ENCODE measurements at regions not wholly inside any gene's neighbourhood (a gene's known extent, or its start where the extent isn't known, plus 50 kb on each side); places are given as distances from the start of the nearest gene placed in this dataset.

GRCh38 chr12:69019082-69019481, 86.1 kb upstream of the CPM start:
- H3K4me3 ChIP-seq = no peak overlapping the region
- no peaks in the 10 kb centered on the region for H3K27me3 ChIP-seq (replicated peaks)
- H3K4me1 ChIP-seq (replicated peaks) = peaks cover 6% of the 10 kb centered on the region
- DNase-seq (ENCODE audit: low read depth in 1 of 2, low spot score in 2 of 2) = no peak
- H3K27ac ChIP-seq = no peak overlapping the region
- no peaks in the 10 kb centered on the region for H3K36me3 ChIP-seq
- no peaks in the 10 kb centered on the region for H3K9me3 ChIP-seq (replicated peaks)

GRCh38 chr12:69019910-69020309, 86.9 kb upstream of the CPM start:
- H3K36me3 ChIP-seq = no peaks in the 10 kb centered on the region
- no peaks in the 10 kb centered on the region for H3K27me3 ChIP-seq (replicated peaks)
- no peak overlapping the region for H3K27ac ChIP-seq
- H3K9me3 ChIP-seq (replicated peaks) = no peaks in the 10 kb centered on the region
- H3K4me3 ChIP-seq = no peak overlapping the region
- DNase-seq (ENCODE audit: low read depth in 1 of 2, low spot score in 2 of 2) = no peak
- peaks cover 15% of the 10 kb centered on the region for H3K4me1 ChIP-seq (replicated peaks)

- H3K4me3 ChIP-seq = no peak overlapping the region
- no peak overlapping the region for H3K27ac ChIP-seq
- no peak for DNase-seq (ENCODE audit: low read depth in 1 of 2, low spot score in 2 of 2)
These were observed 89.7 kb upstream of the CPM start for GRCh38 chr12:69022674-69023073.

GRCh38 chr12:69023840-69024239, 90.9 kb upstream of the CPM start:
- H3K27ac ChIP-seq = no peak overlapping the region
- H3K36me3 ChIP-seq = no peaks in the 10 kb centered on the region
- no peaks in the 10 kb centered on the region for H3K9me3 ChIP-seq (replicated peaks)
- no peaks in the 10 kb centered on the region for H3K27me3 ChIP-seq (replicated peaks)
- H3K4me3 ChIP-seq = no peak overlapping the region
- H3K4me1 ChIP-seq (replicated peaks) = peaks cover 40% of the 10 kb centered on the region
- DNase-seq (ENCODE audit: low read depth in 1 of 2, low spot score in 2 of 2) = no peak

More at GRCh38 chr12:69022674-69023073, 89.7 kb upstream of the CPM start:
- H3K9me3 ChIP-seq (replicated peaks) = no peaks in the 10 kb centered on the region
- H3K36me3 ChIP-seq = no peaks in the 10 kb centered on the region
- H3K4me1 ChIP-seq (replicated peaks) = peaks cover 28% of the 10 kb centered on the region
- H3K27me3 ChIP-seq (replicated peaks) = no peaks in the 10 kb centered on the region

- Histone ChIP-seq H3K9me3 (replicated peaks) (no peaks in the 10 kb centered on the region), H3K36me3 (no peaks in the 10 kb centered on the region), H3K27me3 (replicated peaks) (no peaks in the 10 kb centered on the region), H3K4me3 (no peak overlapping the region), H3K27ac (no peak overlapping the region), H3K4me1 (replicated peaks) (peaks cover 46% of the 10 kb centered on the region)
- DNase-seq (ENCODE audit: low read depth in 1 of 2, low spot score in 2 of 2) = no peak
These were observed 91.4 kb upstream of the CPM start for GRCh38 chr12:69024413-69024812.

- no peak overlapping the region for H3K4me3 ChIP-seq
- peak in 1 of 2 experiments; percentile 46 for DNase-seq (ENCODE audit: low read depth in 1 of 2, low spot score in 2 of 2)
- no peak overlapping the region for H3K27ac ChIP-seq
- H3K9me3 ChIP-seq (replicated peaks) = no peaks in the 10 kb centered on the region
- H3K4me1 ChIP-seq (replicated peaks) = peaks cover 48% of the 10 kb centered on the region
- no peaks in the 10 kb centered on the region for H3K36me3 ChIP-seq
- H3K27me3 ChIP-seq (replicated peaks) = no peaks in the 10 kb centered on the region
These were observed 91.9 kb upstream of the CPM start for GRCh38 chr12:69024907-69025306.

GRCh38 chr12:69026336-69026735, 93.4 kb upstream of the CPM start:
- Histone ChIP-seq H3K36me3 (no peaks in the 10 kb centered on the region), H3K9me3 (replicated peaks) (no peaks in the 10 kb centered on the region), H3K4me3 (no peak overlapping the region), H3K27ac (no peak overlapping the region), H3K4me1 (replicated peaks) (peaks cover 48% of the 10 kb centered on the region), H3K27me3 (replicated peaks) (no peaks in the 10 kb centered on the region)
- no peak for DNase-seq (ENCODE audit: low read depth in 1 of 2, low spot score in 2 of 2)

GRCh38 chr12:69027411-69027881, 94.5 kb upstream of the CPM start:
- Histone ChIP-seq H3K9me3 (replicated peaks) (no peaks in the 10 kb centered on the region), H3K4me1 (replicated peaks) (peaks cover 48% of the 10 kb centered on the region), H3K36me3 (no peaks in the 10 kb centered on the region), H3K4me3 (no peak overlapping the region), H3K27ac (peak overlapping the region; percentile 21), H3K27me3 (replicated peaks) (no peaks in the 10 kb centered on the region)
- peak in 1 of 2 experiments; percentile 46 for DNase-seq (ENCODE audit: low read depth in 1 of 2, low spot score in 2 of 2)

GRCh38 chr12:69028941-69029729, 96.2 kb upstream of the CPM start:
- Histone ChIP-seq H3K4me1 (replicated peaks) (peaks cover 41% of the 10 kb centered on the region), H3K27ac (no peak overlapping the region; the same call in 1 of the 2 replicates), H3K4me3 (no peak overlapping the region), H3K9me3 (replicated peaks) (no peaks in the 10 kb centered on the region), H3K36me3 (no peaks in the 10 kb centered on the region), H3K27me3 (replicated peaks) (no peaks in the 10 kb centered on the region)
- peak in 1 of 2 experiments; percentile 31 for DNase-seq (ENCODE audit: low read depth in 1 of 2, low spot score in 2 of 2)

GRCh38 chr12:69030321-69030720, 97.3 kb upstream of the CPM start:
- H3K4me3 ChIP-seq = no peak overlapping the region
- H3K27me3 ChIP-seq (replicated peaks) = no peaks in the 10 kb centered on the region
- no peak overlapping the region for H3K27ac ChIP-seq
- DNase-seq (ENCODE audit: low read depth in 1 of 2, low spot score in 2 of 2) = no peak
- no peaks in the 10 kb centered on the region for H3K9me3 ChIP-seq (replicated peaks)
- H3K36me3 ChIP-seq = no peaks in the 10 kb centered on the region
- H3K4me1 ChIP-seq (replicated peaks) = peaks cover 29% of the 10 kb centered on the region

GRCh38 chr12:69036533-69036932, 103.6 kb upstream of the CPM start:
- DNase-seq (ENCODE audit: low read depth in 1 of 2, low spot score in 2 of 2) = no peak
- H3K4me3 ChIP-seq = no peak overlapping the region
- H3K9me3 ChIP-seq (replicated peaks) = no peaks in the 10 kb centered on the region
- H3K27ac ChIP-seq = no peak overlapping the region
- H3K4me1 ChIP-seq (replicated peaks) = no peaks in the 10 kb centered on the region
- H3K27me3 ChIP-seq (replicated peaks) = no peaks in the 10 kb centered on the region
- H3K36me3 ChIP-seq = no peaks in the 10 kb centered on the region

GRCh38 chr12:69036999-69037398, 104.0 kb upstream of the CPM start:
- Histone ChIP-seq H3K4me3 (no peak overlapping the region), H3K27me3 (replicated peaks) (no peaks in the 10 kb centered on the region), H3K27ac (no peak overlapping the region), H3K36me3 (no peaks in the 10 kb centered on the region), H3K9me3 (replicated peaks) (no peaks in the 10 kb centered on the region), H3K4me1 (replicated peaks) (no peaks in the 10 kb centered on the region)
- DNase-seq (ENCODE audit: low read depth in 1 of 2, low spot score in 2 of 2) = no peak

- H3K9me3 ChIP-seq (replicated peaks) = no peaks in the 10 kb centered on the region
- H3K27me3 ChIP-seq (replicated peaks) = no peaks in the 10 kb centered on the region
- H3K4me3 ChIP-seq = no peak overlapping the region
- H3K36me3 ChIP-seq = no peaks in the 10 kb centered on the region
- DNase-seq (ENCODE audit: low read depth in 1 of 2, low spot score in 2 of 2) = no peak
- H3K4me1 ChIP-seq (replicated peaks) = no peaks in the 10 kb centered on the region
- no peak overlapping the region for H3K27ac ChIP-seq
These were observed 106.9 kb upstream of the CPM start for GRCh38 chr12:69039911-69040310.

GRCh38 chr12:69042557-69042956, 109.6 kb upstream of the CPM start:
- H3K36me3 ChIP-seq = no peaks in the 10 kb centered on the region
- no peak for DNase-seq (ENCODE audit: low read depth in 1 of 2, low spot score in 2 of 2)
- H3K9me3 ChIP-seq (replicated peaks) = peaks cover 2% of the 10 kb centered on the region; the same call in 1 of the 2 replicates
- no peaks in the 10 kb centered on the region for H3K27me3 ChIP-seq (replicated peaks)
- no peak overlapping the region for H3K4me3 ChIP-seq
- H3K27ac ChIP-seq = no peak overlapping the region
- no peaks in the 10 kb centered on the region for H3K4me1 ChIP-seq (replicated peaks)
